ENCODE measurements at regions not wholly inside any gene's neighbourhood (a gene's known extent, or its start where the extent isn't known, plus 50 kb on each side); places are given as distances from the start of the nearest gene placed in this dataset.

DNA sequence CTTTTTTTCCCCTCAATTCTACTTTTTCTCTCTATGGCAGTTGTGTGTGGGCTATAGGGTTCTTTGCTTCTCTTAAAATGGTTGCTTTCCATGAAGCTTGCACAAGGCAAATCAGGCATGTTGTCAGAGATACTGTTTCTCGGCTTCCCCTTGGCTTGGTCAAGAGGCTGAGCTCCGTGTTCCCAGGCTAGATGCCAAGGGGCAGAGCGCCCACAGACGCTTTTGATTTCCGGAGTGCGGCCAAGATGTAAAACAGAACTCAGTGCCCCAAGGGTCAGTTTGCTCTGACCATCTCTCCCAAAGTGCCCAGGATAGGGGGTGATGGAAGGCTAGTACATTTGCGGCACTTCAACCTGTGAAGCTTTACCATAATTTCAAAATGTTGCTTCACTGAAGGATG lies 64.2 kb upstream of the DIPK2B start:
- TF ChIP-seq CTCF (IDR thresholded peaks at IDR 0.05; ENCODE audit: borderline replicate concordance, extremely low read depth, low read length, poor library complexity, severe bottlenecking) = no peak
- TF ChIP-seq EZH2 (IDR thresholded peaks at IDR 0.05; ENCODE audit: borderline replicate concordance, low read depth, low read length, severe bottlenecking) = no peak
